IMR-90 (cell line): ENCODE measurements at regions not wholly inside any gene's neighbourhood (a gene's known extent, or its start where the extent isn't known, plus 50 kb on each side); places are given as distances from the start of the nearest gene placed in this dataset.

Experiments used
- ATAC-seq: fragments of 200-7000 bp; cut with Tn5 transposase; 2 replicates; pipeline ENCODE4 v1.9.1; 2020; ENCODE audit warnings: low read depth, mild to moderate bottlenecking, moderate library complexity
- BruUV-seq: library from RNA; stranded (reverse); fragments of 400-500 nt; replicated peaks from 2 replicates; lab custom pipeline; 2021; lab: Mats Ljungman, UMichigan
- CTCF ChIA-PET: fragments of 300-600 bp; formaldehyde crosslinking; extraction: SDS; loops from one replicate; lab custom pipeline; 2021; ENCODE audit warnings: antibody characterized with exemption; lab: Yijun Ruan, JAX
- POLR2A ChIA-PET: fragments of 300-600 bp; sonication (Branson Sonifier 250); formaldehyde crosslinking; loops from one replicate; lab custom pipeline; 2022; ENCODE audit warnings: antibody characterized with exemption; ENCODE audit not compliant: unreplicated experiment; lab: Charles Lee
- DNase-seq: peaks from one replicate; pipeline ENCODE4 v3.0.0; 2013
- H2AFZ ChIP-seq: replicated peaks from 2 replicates; pipeline ENCODE3; 2013; ENCODE audit warnings: low read length, mild to moderate bottlenecking; ENCODE audit not compliant: poor library complexity
- H2AK5ac ChIP-seq: 2 replicates; pipeline ENCODE4 v1.6.1; 2013; ENCODE audit warnings: low read depth, low read length, inconsistent platforms
- H2AK9ac ChIP-seq: replicated peaks from 2 replicates; pipeline ENCODE3; 2013; ENCODE audit warnings: mild to moderate bottlenecking, low read depth, low read length, moderate library complexity; ENCODE audit not compliant: poor library complexity
- H2BK120ac ChIP-seq: 2 replicates; pipeline ENCODE4 v1.6.1; 2013; ENCODE audit warnings: low read depth, low read length, inconsistent platforms
- H2BK15ac ChIP-seq: 3 replicates; pipeline ENCODE4 v1.6.1; 2013; ENCODE audit warnings: low read depth, low read length, inconsistent platforms
- H2BK20ac ChIP-seq: 2 replicates; pipeline ENCODE4 v1.6.1; 2013; ENCODE audit warnings: low read depth, mild to moderate bottlenecking, inconsistent platforms, low read length, moderate library complexity
- H2BK5ac ChIP-seq: 2 replicates; pipeline ENCODE4 v1.6.1; 2013; ENCODE audit warnings: mild to moderate bottlenecking, low read depth, low read length, inconsistent platforms; ENCODE audit not compliant: poor library complexity, severe bottlenecking
- H3K14ac ChIP-seq: replicated peaks from 2 replicates; pipeline ENCODE4 v1.6.1; 2013; ENCODE audit warnings: low read depth, low read length, inconsistent platforms
- H3K18ac ChIP-seq: 2 replicates; pipeline ENCODE4 v1.6.1; 2013; ENCODE audit warnings: low read depth, low read length, control low read depth
- H3K23ac ChIP-seq: 2 replicates; pipeline ENCODE4 v1.6.1; 2013; ENCODE audit warnings: low read depth, low read length, inconsistent platforms
- H3K27ac ChIP-seq: 2 replicates; pipeline ENCODE4 v1.5.1; 2013; ENCODE audit warnings: mild to moderate bottlenecking, control low read depth, low read length; ENCODE audit not compliant: insufficient read depth
- H3K27me3 ChIP-seq: 2 replicates; pipeline ENCODE4 v1.6.1; 2013; ENCODE audit warnings: low read length; ENCODE audit not compliant: control insufficient read depth, insufficient read depth
- H3K36me3 ChIP-seq: 2 replicates; pipeline ENCODE4 v1.6.1; 2013; ENCODE audit warnings: low read length, mixed read lengths; ENCODE audit not compliant: control insufficient read depth, insufficient read depth
- H3K4ac ChIP-seq: 2 replicates; pipeline ENCODE4 v1.6.1; 2013; ENCODE audit warnings: low read depth, low read length, inconsistent platforms
- H3K4me1 ChIP-seq: 2 replicates; pipeline ENCODE4 v1.6.1; 2013; ENCODE audit warnings: low read length, mixed read lengths; ENCODE audit not compliant: control insufficient read depth, insufficient read depth
- H3K4me2 ChIP-seq: 2 replicates; pipeline ENCODE4 v1.6.1; 2013; ENCODE audit warnings: low read depth, mild to moderate bottlenecking, control low read depth, low read length, moderate library complexity
- H3K4me3 ChIP-seq: 2 replicates; pipeline ENCODE4 v1.5.1; 2013; ENCODE audit warnings: low read depth, mild to moderate bottlenecking, control low read depth, low read length, moderate library complexity; ENCODE audit not compliant: insufficient read depth
- H3K56ac ChIP-seq: 2 replicates; pipeline ENCODE4 v1.6.1; 2013; ENCODE audit warnings: low read length, inconsistent platforms; ENCODE audit not compliant: insufficient read depth; ENCODE audit errors: extremely low read depth
- H3K79me1 ChIP-seq, 2 experiments: 2 replicates each; pipeline ENCODE4 v1.6.1; 2013; ENCODE audit warnings: low read length in 2 of 2, inconsistent platforms in 1 of 2, low read depth in 1 of 2
- H3K9ac ChIP-seq: 2 replicates; pipeline ENCODE4 v1.6.1; 2013; ENCODE audit warnings: low read depth, low read length, control low read depth
- H3K9me1 ChIP-seq: 2 replicates; pipeline ENCODE4 v1.6.1; 2013; ENCODE audit warnings: low read length, inconsistent platforms; ENCODE audit not compliant: insufficient read depth
- H3K9me3 ChIP-seq: 2 replicates; pipeline ENCODE4 v1.6.1; 2013; ENCODE audit warnings: low read length; ENCODE audit not compliant: control insufficient read depth, insufficient read depth
- H4K20me1 ChIP-seq: 2 replicates; pipeline ENCODE4 v1.6.1; 2013; ENCODE audit warnings: low read length, inconsistent platforms; ENCODE audit not compliant: insufficient read depth
- H4K5ac ChIP-seq: 2 replicates; pipeline ENCODE4 v1.6.1; 2013; ENCODE audit warnings: mild to moderate bottlenecking, low read depth, low read length, control low read depth
- H4K8ac ChIP-seq, 2 experiments: 2 replicates each; pipeline ENCODE4 v1.6.1; 2013; ENCODE audit warnings: low read depth in 2 of 2, low read length in 2 of 2, control low read depth in 1 of 2, inconsistent platforms in 1 of 2
- H4K91ac ChIP-seq: 2 replicates; pipeline ENCODE4 v1.6.1; 2013; ENCODE audit warnings: low read depth, low read length, inconsistent platforms; ENCODE audit not compliant: insufficient read depth
- BHLHE40 ChIP-seq: fragments of 150-350 bp; IDR thresholded peaks from 2 replicates; pipeline ENCODE4 v1.6.1; 2016; ENCODE audit warnings: mild to moderate bottlenecking, low read depth, low read length
- CEBPB ChIP-seq: IDR thresholded peaks from 2 replicates; pipeline ENCODE4 v1.6.1; 2012; ENCODE audit warnings: low read depth, low read length, improper control_type of control experiment
- CHD1 ChIP-seq: IDR thresholded peaks from 2 replicates; pipeline ENCODE4 v1.6.1; 2012; ENCODE audit warnings: low read depth, low read length, improper control_type of control experiment
- CTCF ChIP-seq: conservative IDR thresholded peaks from 2 replicates; pipeline ENCODE4 v1.5.1; 2012; ENCODE audit warnings: mild to moderate bottlenecking, low read depth, low read length, improper control_type of control experiment
- ELK1 ChIP-seq: fragments of 150-350 bp; IDR thresholded peaks from 2 replicates; pipeline ENCODE4 v1.6.1; 2016; ENCODE audit warnings: low read depth, mild to moderate bottlenecking, low read length, moderate library complexity, borderline replicate concordance
- FOS ChIP-seq: fragments of 150-350 bp; IDR thresholded peaks from 2 replicates; pipeline ENCODE4 v1.6.1; 2016; ENCODE audit warnings: low read depth, low read length
- MAFK ChIP-seq: IDR thresholded peaks from 2 replicates; pipeline ENCODE4 v1.6.1; 2012; ENCODE audit warnings: low read depth, low read length, improper control_type of control experiment
- MXI1 ChIP-seq: IDR thresholded peaks from 2 replicates; pipeline ENCODE4 v1.6.1; 2012; ENCODE audit warnings: low read depth, mild to moderate bottlenecking, low read length, moderate library complexity, borderline replicate concordance
- NFE2L2 ChIP-seq: fragments of 150-350 bp; IDR thresholded peaks from 2 replicates; pipeline ENCODE4 v1.6.1; 2016; ENCODE audit warnings: low read depth, mild to moderate bottlenecking, low read length
- POLR2A ChIP-seq: IDR thresholded peaks from 2 replicates; pipeline ENCODE4 v1.6.1; 2012; ENCODE audit warnings: mild to moderate bottlenecking, low read depth, low read length
- RAD21 ChIP-seq: IDR thresholded peaks from 2 replicates; pipeline ENCODE4 v1.6.1; 2012; ENCODE audit warnings: low read length, improper control_type of control experiment
- RFX5 ChIP-seq: IDR thresholded peaks from 2 replicates; pipeline ENCODE4 v1.8.0; 2012; ENCODE audit warnings: low read depth, mild to moderate bottlenecking, low read length, moderate library complexity
- SMC3 ChIP-seq: fragments of 150-350 bp; IDR thresholded peaks from 2 replicates; pipeline ENCODE4 v1.6.1; 2016; ENCODE audit warnings: low read depth, mild to moderate bottlenecking, antibody characterized with exemption, low read length, moderate library complexity
- WGBS, 2 experiments: methylation state at CpG; one replicate each; pipeline versions ENCODE4 v1.1.5 to v1.1.7; 2013; ENCODE audit warnings: missing lambda C conversion rate in 2 of 2; ENCODE audit not compliant: insufficient read length in 1 of 2; ENCODE audit errors: extremely low coverage in 2 of 2; 5-methylcytosine and 5-hydroxymethylcytosine counted together
- dilution Hi-C: fragments of 300-500 bp; cut with HindIII; formaldehyde crosslinking; loops from one replicate; pipeline ENCODE4 v1.14.3; 2018; ENCODE audit warnings: low sequenced_read_pairs; ENCODE audit not compliant: unreplicated experiment
- in situ Hi-C: fragments of 300-500 bp; cut with MboI; formaldehyde crosslinking; loops from 3 replicates; pipeline ENCODE4 v1.14.3; 2019; ENCODE audit warnings: low sequenced_read_pairs, inconsistent platforms, mixed read lengths
- intact Hi-C: fragments of 100-400 bp; cut with micrococcal nuclease; formaldehyde crosslinking; loops from 2 replicates; pipeline ENCODE4 v1.10.0; 2022

GRCh38 chr4:149933883-149934282 lies 118.2 kb upstream of the IQCM start:
- in situ Hi-C loops: no loop called here
- intact Hi-C loops: no loop called here
- Histone ChIP-seq H3K79me1 (no peaks in the 10 kb centered on the region), H3K18ac (no peak overlapping the region), H3K14ac (no peak overlapping the region), H2AK9ac (no peak overlapping the region), H3K27ac (no peak overlapping the region), H3K36me3 (no peaks in the 10 kb centered on the region), H2BK15ac (no peak overlapping the region), H3K4me1 (no peaks in the 10 kb centered on the region), H4K5ac (no peak overlapping the region), H2BK5ac (no peak overlapping the region), H4K91ac (no peak overlapping the region), H2BK20ac (no peak overlapping the region), H2BK120ac (no peak overlapping the region), H3K56ac (no peak overlapping the region), H3K27me3 (peaks cover 1% of the 10 kb centered on the region; the same call in 1 of the 2 replicates), H3K9me1 (no peaks in the 10 kb centered on the region), H4K8ac (no peak overlapping the region), H2AK5ac (no peak overlapping the region), H3K9ac (no peak overlapping the region), H3K23ac (no peak overlapping the region), H2AFZ (no peak overlapping the region), H3K4me2 (no peak overlapping the region), H3K4me3 (no peak overlapping the region), H3K9me3 (no peaks in the 10 kb centered on the region), H4K20me1 (no peaks in the 10 kb centered on the region), H3K4ac (no peak overlapping the region)
- dilution Hi-C loops: no loop called here
- ATAC-seq (no peak), DNase-seq (no peak)
- no TSS peak for BruUV-seq
- no peak for TF ChIP-seq BHLHE40
- TF ChIP-seq RFX5: no peak
- TF ChIP-seq ELK1: no peak
- TF ChIP-seq POLR2A: no peak
- TF ChIP-seq MXI1: no peak
- TF ChIP-seq CEBPB: no peak
- no peak for TF ChIP-seq CTCF
- TF ChIP-seq NFE2L2: no peak
- no peak for TF ChIP-seq RAD21
- TF ChIP-seq MAFK: no peak
- TF ChIP-seq SMC3: no peak
- no peak for TF ChIP-seq CHD1
- no peak for TF ChIP-seq FOS
- ChIA-PET CTCF (no interaction called here), POLR2A (no interaction called here)
- WGBS, 2 experiments: 0% methylated on average over 1 of the region's 3 CpGs; no CpG with 5 or more reads in 1 of the 2 experiments
